GM06990 (cell line): ENCODE measurements at regions not wholly inside any gene's neighbourhood (a gene's known extent, or its start where the extent isn't known, plus 50 kb on each side); places are given as distances from the start of the nearest gene placed in this dataset.

ENCODE experiments used
- DNase-seq: peaks from one replicate; pipeline ENCODE4 v3.0.0-alpha.2; 2011; ENCODE audit not compliant: insufficient read length; ENCODE audit errors: extremely low read depth
- H3K27me3 ChIP-seq: replicated peaks from 2 replicates; pipeline ENCODE4 v1.6.0; 2011; ENCODE audit warnings: low read length; ENCODE audit not compliant: control insufficient read depth, insufficient read depth
- H3K36me3 ChIP-seq: 2 replicates; pipeline ENCODE4 v1.5.1; 2011; ENCODE audit warnings: low read length; ENCODE audit not compliant: control insufficient read depth, insufficient read depth
- H3K4me3 ChIP-seq: replicated peaks from 2 replicates; pipeline ENCODE4 v1.5.1; 2011; ENCODE audit warnings: low read depth, mild to moderate bottlenecking, control low read depth, low read length
- TF ChIP-seq, protein P1 (sequence below): IDR thresholded peaks from 2 replicates; pipeline ENCODE4 v1.5.1; 2011; ENCODE audit warnings: low read length, control low read depth, mild to moderate bottlenecking, inconsistent platforms; ENCODE audit not compliant: insufficient read depth, poor library complexity, severe bottlenecking

DNA sequence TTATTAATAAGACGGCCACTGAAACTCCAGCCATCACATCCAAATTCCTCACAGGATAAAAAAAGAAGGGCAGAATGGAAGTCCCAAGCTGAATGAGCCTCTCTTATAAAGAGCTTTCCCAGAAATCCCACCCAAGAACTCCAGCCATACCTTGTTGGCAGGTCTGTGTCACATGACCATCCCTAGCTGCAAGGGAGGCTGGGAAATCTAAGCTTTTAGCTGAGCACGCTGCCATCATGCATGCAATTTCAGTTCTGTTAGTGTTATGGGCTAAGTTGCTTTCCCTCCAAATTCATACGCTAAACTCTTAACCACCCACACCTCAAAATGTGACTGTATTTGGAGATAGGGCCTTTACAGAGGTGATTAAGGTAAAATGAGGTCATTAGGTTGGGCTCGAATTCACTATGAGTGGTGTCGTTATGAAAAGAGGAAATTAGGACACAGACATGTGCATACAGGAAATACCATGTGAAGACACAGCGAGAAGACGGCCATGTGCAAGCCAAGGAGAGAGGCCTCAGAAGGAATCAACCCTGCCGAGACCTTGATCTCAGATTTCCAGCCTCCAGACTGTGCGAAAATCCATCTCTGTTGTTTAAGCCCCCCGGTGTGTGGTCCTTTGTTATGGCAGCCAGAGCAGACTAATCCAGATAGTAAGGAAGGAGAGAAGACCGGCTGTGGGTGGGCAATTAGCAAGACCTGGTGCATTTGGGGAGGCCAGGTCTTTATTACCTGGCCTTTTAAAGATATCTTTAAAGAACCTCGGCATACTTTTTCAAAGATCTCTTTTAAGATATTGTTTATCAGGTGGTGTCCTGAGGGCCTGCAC lies 317.6 kb downstream of the BCOR start:
- TF ChIP-seq, protein P1, sequence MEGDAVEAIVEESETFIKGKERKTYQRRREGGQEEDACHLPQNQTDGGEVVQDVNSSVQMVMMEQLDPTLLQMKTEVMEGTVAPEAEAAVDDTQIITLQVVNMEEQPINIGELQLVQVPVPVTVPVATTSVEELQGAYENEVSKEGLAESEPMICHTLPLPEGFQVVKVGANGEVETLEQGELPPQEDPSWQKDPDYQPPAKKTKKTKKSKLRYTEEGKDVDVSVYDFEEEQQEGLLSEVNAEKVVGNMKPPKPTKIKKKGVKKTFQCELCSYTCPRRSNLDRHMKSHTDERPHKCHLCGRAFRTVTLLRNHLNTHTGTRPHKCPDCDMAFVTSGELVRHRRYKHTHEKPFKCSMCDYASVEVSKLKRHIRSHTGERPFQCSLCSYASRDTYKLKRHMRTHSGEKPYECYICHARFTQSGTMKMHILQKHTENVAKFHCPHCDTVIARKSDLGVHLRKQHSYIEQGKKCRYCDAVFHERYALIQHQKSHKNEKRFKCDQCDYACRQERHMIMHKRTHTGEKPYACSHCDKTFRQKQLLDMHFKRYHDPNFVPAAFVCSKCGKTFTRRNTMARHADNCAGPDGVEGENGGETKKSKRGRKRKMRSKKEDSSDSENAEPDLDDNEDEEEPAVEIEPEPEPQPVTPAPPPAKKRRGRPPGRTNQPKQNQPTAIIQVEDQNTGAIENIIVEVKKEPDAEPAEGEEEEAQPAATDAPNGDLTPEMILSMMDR, result no peak
- DNase-seq, result no peak
- Histone ChIP-seq H3K4me3 (no peak overlapping the region), H3K27me3 (no peaks in the 10 kb centered on the region), H3K36me3 (no peaks in the 10 kb centered on the region)

DNA sequence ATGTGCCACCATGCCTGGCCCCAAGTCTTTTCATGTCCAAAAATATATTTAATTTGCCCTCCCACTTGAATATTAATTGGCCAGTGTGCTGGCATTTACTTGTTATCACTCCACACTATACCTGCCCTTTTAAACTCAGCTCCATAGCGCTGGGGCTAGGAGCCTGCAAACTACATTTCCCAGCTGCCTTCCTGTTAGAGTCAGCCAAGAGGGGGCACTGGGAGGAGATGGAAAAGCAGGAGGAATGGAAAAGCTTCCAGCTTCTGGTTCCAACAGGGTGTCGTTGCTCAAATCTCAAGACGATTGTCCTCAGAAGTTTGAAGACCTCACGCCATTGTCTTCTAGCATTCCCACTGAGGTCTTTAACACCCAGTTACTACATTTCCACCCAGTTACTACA lies 315.5 kb downstream of the BCOR start:
- Histone ChIP-seq H3K27me3 (no peaks in the 10 kb centered on the region), H3K4me3 (no peak overlapping the region), H3K36me3 (no peaks in the 10 kb centered on the region)
- DNase-seq, result no peak
- TF ChIP-seq, protein P1, result no peak

DNA sequence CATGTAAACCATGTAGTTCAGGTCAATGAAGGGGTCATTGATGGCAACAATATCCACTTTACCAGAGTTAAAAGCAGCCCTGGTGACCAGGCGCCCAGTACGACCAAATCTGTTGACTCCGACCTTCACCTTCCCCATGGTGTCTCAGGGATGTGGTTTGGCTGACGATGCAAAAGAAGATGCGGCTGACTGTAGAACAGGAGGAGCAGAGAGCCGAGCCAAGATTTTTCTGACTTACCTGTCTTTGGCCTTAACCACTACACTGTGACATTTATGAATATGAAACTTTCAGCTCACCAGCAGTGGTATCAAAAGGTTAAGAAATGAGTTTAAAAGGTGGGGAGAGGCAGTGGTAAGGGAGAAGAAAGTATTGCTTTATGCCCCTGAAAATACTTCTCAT lies 309.8 kb downstream of the BCOR start:
- TF ChIP-seq, protein P1, result no peak
- DNase-seq, result no peak

DNA sequence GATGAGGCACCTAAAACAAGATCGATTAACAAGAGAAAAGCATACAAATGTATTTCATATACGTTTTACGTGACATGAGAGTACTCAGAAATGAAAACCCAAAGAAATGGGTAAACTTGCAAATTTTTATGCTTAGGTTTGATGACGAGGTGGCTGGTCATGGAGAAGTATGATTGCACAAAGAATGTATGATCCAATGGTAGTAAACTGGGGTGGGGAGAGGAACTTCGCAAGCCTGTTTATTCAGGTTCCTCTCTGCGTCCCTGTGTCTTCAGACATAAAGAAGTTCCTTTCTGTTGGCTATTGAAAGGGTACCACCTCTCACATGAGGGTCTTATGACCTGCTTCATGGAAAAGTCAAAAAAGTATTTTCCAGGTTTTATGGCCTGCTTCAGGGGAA lies 309.2 kb downstream of the BCOR start:
- H3K4me3 ChIP-seq, result no peak overlapping the region
- TF ChIP-seq, protein P1, result no peak
- DNase-seq, result no peak

More for the DNA sequence above, 309.8 kb downstream of the BCOR start:
- Histone ChIP-seq H3K4me3 (no peak overlapping the region), H3K36me3 (no peaks in the 10 kb centered on the region), H3K27me3 (no peaks in the 10 kb centered on the region)

DNA sequence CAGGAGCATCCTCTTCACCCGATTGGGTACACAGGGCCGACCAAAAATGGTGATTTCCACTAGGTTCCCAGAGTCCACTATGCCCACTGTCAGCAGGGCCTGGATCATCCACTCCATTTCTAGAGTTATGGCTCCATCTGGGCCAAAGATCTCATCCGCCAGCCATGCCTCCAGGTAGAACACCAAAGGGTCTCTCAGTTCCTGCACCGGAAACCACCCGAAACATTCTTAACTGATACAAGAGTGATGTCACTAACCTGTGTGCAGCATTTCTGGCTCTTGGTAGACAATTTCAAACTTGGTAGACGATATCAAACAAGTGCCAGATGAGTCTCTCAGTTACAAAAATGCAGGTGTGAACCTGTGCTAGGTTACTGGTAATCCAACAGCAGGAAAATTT lies 306.1 kb downstream of the BCOR start:
- no peak for DNase-seq
- Histone ChIP-seq H3K27me3 (no peaks in the 10 kb centered on the region; the same call in 1 of the 2 replicates), H3K4me3 (no peak overlapping the region), H3K36me3 (no peaks in the 10 kb centered on the region)
- TF ChIP-seq, protein P1, result no peak

More for the DNA sequence above, 309.2 kb downstream of the BCOR start:
- Histone ChIP-seq H3K27me3 (no peaks in the 10 kb centered on the region; the same call in 1 of the 2 replicates), H3K36me3 (no peaks in the 10 kb centered on the region)
